C4-2B (cell line): ENCODE measurements at regions not wholly inside any gene's neighbourhood (a gene's known extent, or its start where the extent isn't known, plus 50 kb on each side); places are given as distances from the start of the nearest gene placed in this dataset.
"Not testable (repeated sequence)": the region's sequence is repeated elsewhere in the genome, so short reads cannot be mapped to it uniquely, and the experiment has no call there.

Source experiments
- ZFX ChIP-seq: fragments of 450-650 bp; IDR thresholded peaks from 2 replicates; pipeline ENCODE4 v1.6.1; 2017
- TF ChIP-seq, protein P1 (sequence below): fragments of 450-650 bp; conservative IDR thresholded peaks from 2 replicates; pipeline ENCODE4 v1.5.1; 2017; ENCODE audit warnings: mild to moderate bottlenecking

DNA sequence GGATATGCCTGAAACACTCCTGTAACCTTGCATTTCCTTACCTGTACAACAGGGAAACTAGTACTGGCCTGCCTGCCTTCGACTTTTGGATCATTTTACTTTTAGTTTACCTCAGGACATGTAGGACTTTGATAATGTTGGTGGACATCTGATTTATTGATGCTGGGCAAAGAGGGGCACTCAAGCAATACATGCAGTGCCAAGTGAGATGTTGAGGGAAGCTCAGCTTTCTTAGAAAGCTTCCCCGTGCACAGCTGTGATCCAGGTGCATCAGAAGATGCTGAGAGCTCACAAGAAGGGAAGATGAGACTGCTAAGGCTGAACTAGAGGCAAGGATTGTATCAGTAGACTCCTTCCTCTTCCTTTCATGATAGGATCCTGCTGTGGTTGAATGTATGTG is 336.2 kb upstream of the NCAM1 start:
- TF ChIP-seq, protein P1, sequence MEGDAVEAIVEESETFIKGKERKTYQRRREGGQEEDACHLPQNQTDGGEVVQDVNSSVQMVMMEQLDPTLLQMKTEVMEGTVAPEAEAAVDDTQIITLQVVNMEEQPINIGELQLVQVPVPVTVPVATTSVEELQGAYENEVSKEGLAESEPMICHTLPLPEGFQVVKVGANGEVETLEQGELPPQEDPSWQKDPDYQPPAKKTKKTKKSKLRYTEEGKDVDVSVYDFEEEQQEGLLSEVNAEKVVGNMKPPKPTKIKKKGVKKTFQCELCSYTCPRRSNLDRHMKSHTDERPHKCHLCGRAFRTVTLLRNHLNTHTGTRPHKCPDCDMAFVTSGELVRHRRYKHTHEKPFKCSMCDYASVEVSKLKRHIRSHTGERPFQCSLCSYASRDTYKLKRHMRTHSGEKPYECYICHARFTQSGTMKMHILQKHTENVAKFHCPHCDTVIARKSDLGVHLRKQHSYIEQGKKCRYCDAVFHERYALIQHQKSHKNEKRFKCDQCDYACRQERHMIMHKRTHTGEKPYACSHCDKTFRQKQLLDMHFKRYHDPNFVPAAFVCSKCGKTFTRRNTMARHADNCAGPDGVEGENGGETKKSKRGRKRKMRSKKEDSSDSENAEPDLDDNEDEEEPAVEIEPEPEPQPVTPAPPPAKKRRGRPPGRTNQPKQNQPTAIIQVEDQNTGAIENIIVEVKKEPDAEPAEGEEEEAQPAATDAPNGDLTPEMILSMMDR: not testable (repeated sequence)
- TF ChIP-seq ZFX: not testable (repeated sequence)
